GM23338 (cell line): ENCODE measurements at regions not wholly inside any gene's neighbourhood (a gene's known extent, or its start where the extent isn't known, plus 50 kb on each side); places are given as distances from the start of the nearest gene placed in this dataset.

ENCODE experiments used
- ATAC-seq: fragments of 200-7000 bp; cut with Tn5 transposase; 3 replicates; pipeline ENCODE4 v1.9.1; 2020
- DNase-seq: peaks from one replicate; pipeline ENCODE4 v3.0.0-alpha.2; 2015; ENCODE audit warnings: low spot score
- H2AFZ ChIP-seq: fragments of 200-600 bp; sonication (generic); 2 replicates; pipeline ENCODE4 v1.8.0; 2016; ENCODE audit warnings: antibody characterized with exemption, mild to moderate bottlenecking, moderate library complexity
- H3F3A ChIP-seq: fragments of 200-600 bp; sonication (generic); replicated peaks from 2 replicates; pipeline ENCODE4 v1.8.0; 2017; ENCODE audit warnings: antibody characterized with exemption, mixed run types, low read depth
- H3K27ac ChIP-seq: fragments of 200-600 bp; sonication (generic); 2 replicates; pipeline ENCODE4 v1.6.1; 2016; ENCODE audit warnings: low read depth
- H3K27me3 ChIP-seq: fragments of 200-600 bp; sonication (generic); 2 replicates; pipeline ENCODE4 v1.8.0; 2016; ENCODE audit warnings: mild to moderate bottlenecking, mixed run types, moderate library complexity; ENCODE audit not compliant: insufficient read depth
- H3K36me3 ChIP-seq: fragments of 200-600 bp; sonication (generic); 2 replicates; pipeline ENCODE4 v1.8.0; 2016; ENCODE audit warnings: mild to moderate bottlenecking; ENCODE audit not compliant: insufficient read depth
- H3K4me1 ChIP-seq: fragments of 200-600 bp; sonication (generic); 2 replicates; pipeline ENCODE4 v1.8.0; 2016; ENCODE audit warnings: mild to moderate bottlenecking, moderate library complexity; ENCODE audit not compliant: insufficient read depth
- H3K4me2 ChIP-seq: fragments of 200-600 bp; sonication (generic); 2 replicates; pipeline ENCODE4 v1.7.1; 2017; ENCODE audit warnings: mixed run types
- H3K4me3 ChIP-seq: fragments of 200-600 bp; sonication (generic); 2 replicates; pipeline ENCODE4 v1.6.1; 2016; ENCODE audit warnings: mixed run types
- H3K79me2 ChIP-seq: fragments of 200-600 bp; sonication (generic); replicated peaks from 2 replicates; pipeline ENCODE4 v1.8.0; 2017; ENCODE audit warnings: mild to moderate bottlenecking; ENCODE audit not compliant: insufficient read depth
- H3K9me2 ChIP-seq: fragments of 200-600 bp; sonication (generic); 2 replicates; pipeline ENCODE4 v1.8.0; 2017; ENCODE audit not compliant: insufficient read depth
- H4K20me1 ChIP-seq: fragments of 200-600 bp; sonication (generic); replicated peaks from 2 replicates; pipeline ENCODE4 v1.8.0; 2017; ENCODE audit warnings: mild to moderate bottlenecking; ENCODE audit not compliant: insufficient read depth
- H3K27ac Mint-ChIP-seq: 2 replicates; pipeline ENCODE4 v1.8.0; 2020; ENCODE audit warnings: inconsistent platforms, mild to moderate bottlenecking, moderate library complexity, mixed read lengths
- H3K27me3 Mint-ChIP-seq: 3 replicates; pipeline ENCODE4 v1.8.0; 2022; ENCODE audit warnings: low read depth, mild to moderate bottlenecking, moderate library complexity, mixed read lengths, inconsistent platforms; ENCODE audit not compliant: insufficient read depth, poor library complexity
- H3K36me3 Mint-ChIP-seq: 3 replicates; pipeline ENCODE4 v1.8.0; 2021; ENCODE audit warnings: low read depth, mild to moderate bottlenecking, inconsistent platforms, moderate library complexity, mixed read lengths
- H3K4me1 Mint-ChIP-seq: 3 replicates; pipeline ENCODE4 v1.8.0; 2020; ENCODE audit warnings: mild to moderate bottlenecking, inconsistent platforms, mixed read lengths
- H3K4me3 Mint-ChIP-seq: 3 replicates; pipeline ENCODE4 v1.8.0; 2021; ENCODE audit warnings: moderate library complexity, mild to moderate bottlenecking, inconsistent platforms, mixed read lengths
- H3K9me3 Mint-ChIP-seq: 3 replicates; pipeline ENCODE4 v1.8.0; 2020; ENCODE audit warnings: moderate library complexity, mild to moderate bottlenecking, inconsistent platforms, mixed read lengths
- CREB1 ChIP-seq: fragments of 250-450 bp; sonication (Bioruptor Pico); IDR thresholded peaks from 2 replicates; pipeline ENCODE4 v1.5.0; 2020; ENCODE audit warnings: low read depth, mild to moderate bottlenecking, moderate library complexity
- EZH2 ChIP-seq: fragments of 200-600 bp; sonication (generic); IDR thresholded peaks from one replicate; pipeline ENCODE4 v1.8.0; 2017; ENCODE audit warnings: antibody characterized with exemption, mild to moderate bottlenecking, low read depth; ENCODE audit not compliant: unreplicated experiment
- EZH2phosphoT487 ChIP-seq: fragments of 200-600 bp; sonication (generic); IDR thresholded peaks from one replicate; pipeline ENCODE4 v1.8.1; 2018; ENCODE audit warnings: antibody characterized with exemption; ENCODE audit not compliant: unreplicated experiment
- JUNB ChIP-seq: IDR thresholded peaks from one replicate; pipeline ENCODE4 v1.6.1; 2016; ENCODE audit warnings: antibody characterized with exemption; ENCODE audit not compliant: unreplicated experiment
- NANOG ChIP-seq: IDR thresholded peaks from 2 replicates; pipeline ENCODE4 v1.6.1; 2016; ENCODE audit warnings: antibody characterized with exemption, borderline replicate concordance
- REST ChIP-seq: IDR thresholded peaks from one replicate; pipeline ENCODE4 v1.6.1; 2018; ENCODE audit warnings: antibody characterized with exemption; ENCODE audit not compliant: unreplicated experiment
- STAT1 ChIP-seq: IDR thresholded peaks from one replicate; pipeline ENCODE4 v1.6.1; 2016; ENCODE audit warnings: antibody characterized with exemption; ENCODE audit not compliant: unreplicated experiment
- ZNF114 ChIP-seq: fragments of 250-450 bp; sonication (Bioruptor Pico); IDR thresholded peaks from 2 replicates; pipeline ENCODE4 v1.5.0; 2020; ENCODE audit warnings: mild to moderate bottlenecking, moderate library complexity
- ZNF462 ChIP-seq: fragments of 250-450 bp; sonication (Bioruptor Pico); IDR thresholded peaks from 2 replicates; pipeline ENCODE4 v1.5.0; 2020; ENCODE audit warnings: mild to moderate bottlenecking, moderate library complexity

- TF ChIP-seq ZNF462 (CRISPR knock-in tag), result no peak
- no peak for TF ChIP-seq STAT1
- no peak for TF ChIP-seq ZNF114 (CRISPR knock-in tag)
- no peak for TF ChIP-seq EZH2phosphoT487
Measured at GRCh38 chr1:95744731-95745130, 510.7 kb downstream of the RWDD3 start (continued).

GRCh38 chr1:95752515-95753381, 518.7 kb downstream of the RWDD3 start:
- Histone ChIP-seq H3K36me3 (no peaks in the 10 kb centered on the region), H3K4me1 (no peaks in the 10 kb centered on the region), H4K20me1 (no peaks in the 10 kb centered on the region), H3K4me3 (no peak overlapping the region), H3K79me2 (no peaks in the 10 kb centered on the region), H2AFZ (no peak overlapping the region), H3K4me2 (no peak overlapping the region), H3F3A (no peaks in the 10 kb centered on the region), H3K9me2 (no peaks in the 10 kb centered on the region; the same call in none of the 2 replicates), H3K27me3 (no peaks in the 10 kb centered on the region), H3K27ac (no peak overlapping the region)
- Mint-ChIP-seq H3K27ac (no peak overlapping the region), H3K36me3 (peaks cover 22% of the 10 kb centered on the region; the same call in 2 of the 3 replicates), H3K4me3 (no peak overlapping the region), H3K27me3 (peaks cover 3% of the 10 kb centered on the region), H3K4me1 (peaks cover 4% of the 10 kb centered on the region; the same call in 2 of the 3 replicates), H3K9me3 (peaks cover 23% of the 10 kb centered on the region)
- DNase-seq (no peak), ATAC-seq (no peak)
- no peak for TF ChIP-seq REST
- TF ChIP-seq NANOG, result no peak
- TF ChIP-seq JUNB, result no peak
- no peak for TF ChIP-seq STAT1
- no peak for TF ChIP-seq CREB1 (CRISPR knock-in tag)
- TF ChIP-seq EZH2, result no peak
